ENCODE measurements at regions not wholly inside any gene's neighbourhood (a gene's known extent, or its start where the extent isn't known, plus 50 kb on each side); places are given as distances from the start of the nearest gene placed in this dataset.

GRCh38 chr14:104400355-104400754 lies 179.2 kb upstream of the C14orf180 start:
- TF ChIP-seq, protein P1, sequence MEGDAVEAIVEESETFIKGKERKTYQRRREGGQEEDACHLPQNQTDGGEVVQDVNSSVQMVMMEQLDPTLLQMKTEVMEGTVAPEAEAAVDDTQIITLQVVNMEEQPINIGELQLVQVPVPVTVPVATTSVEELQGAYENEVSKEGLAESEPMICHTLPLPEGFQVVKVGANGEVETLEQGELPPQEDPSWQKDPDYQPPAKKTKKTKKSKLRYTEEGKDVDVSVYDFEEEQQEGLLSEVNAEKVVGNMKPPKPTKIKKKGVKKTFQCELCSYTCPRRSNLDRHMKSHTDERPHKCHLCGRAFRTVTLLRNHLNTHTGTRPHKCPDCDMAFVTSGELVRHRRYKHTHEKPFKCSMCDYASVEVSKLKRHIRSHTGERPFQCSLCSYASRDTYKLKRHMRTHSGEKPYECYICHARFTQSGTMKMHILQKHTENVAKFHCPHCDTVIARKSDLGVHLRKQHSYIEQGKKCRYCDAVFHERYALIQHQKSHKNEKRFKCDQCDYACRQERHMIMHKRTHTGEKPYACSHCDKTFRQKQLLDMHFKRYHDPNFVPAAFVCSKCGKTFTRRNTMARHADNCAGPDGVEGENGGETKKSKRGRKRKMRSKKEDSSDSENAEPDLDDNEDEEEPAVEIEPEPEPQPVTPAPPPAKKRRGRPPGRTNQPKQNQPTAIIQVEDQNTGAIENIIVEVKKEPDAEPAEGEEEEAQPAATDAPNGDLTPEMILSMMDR (IDR thresholded peaks at IDR 0.05): no peak
- no peak for TF ChIP-seq POLR2A (IDR thresholded peaks at IDR 0.05)
